GM23338 (cell line): ENCODE measurements at regions not wholly inside any gene's neighbourhood (a gene's known extent, or its start where the extent isn't known, plus 50 kb on each side); places are given as distances from the start of the nearest gene placed in this dataset.

Experiments
- ATAC-seq: fragments of 200-7000 bp; cut with Tn5 transposase; 3 replicates; pipeline ENCODE4 v1.9.1; 2020
- DNase-seq: peaks from one replicate; pipeline ENCODE4 v3.0.0-alpha.2; 2015; ENCODE audit warnings: low spot score
- H2AFZ ChIP-seq: fragments of 200-600 bp; sonication (generic); 2 replicates; pipeline ENCODE4 v1.8.0; 2016; ENCODE audit warnings: antibody characterized with exemption, mild to moderate bottlenecking, moderate library complexity
- H3F3A ChIP-seq: fragments of 200-600 bp; sonication (generic); replicated peaks from 2 replicates; pipeline ENCODE4 v1.8.0; 2017; ENCODE audit warnings: antibody characterized with exemption, mixed run types, low read depth
- H3K27ac ChIP-seq: fragments of 200-600 bp; sonication (generic); 2 replicates; pipeline ENCODE4 v1.6.1; 2016; ENCODE audit warnings: low read depth
- H3K27me3 ChIP-seq: fragments of 200-600 bp; sonication (generic); 2 replicates; pipeline ENCODE4 v1.8.0; 2016; ENCODE audit warnings: mild to moderate bottlenecking, mixed run types, moderate library complexity; ENCODE audit not compliant: insufficient read depth
- H3K36me3 ChIP-seq: fragments of 200-600 bp; sonication (generic); 2 replicates; pipeline ENCODE4 v1.8.0; 2016; ENCODE audit warnings: mild to moderate bottlenecking; ENCODE audit not compliant: insufficient read depth
- H3K4me1 ChIP-seq: fragments of 200-600 bp; sonication (generic); 2 replicates; pipeline ENCODE4 v1.8.0; 2016; ENCODE audit warnings: mild to moderate bottlenecking, moderate library complexity; ENCODE audit not compliant: insufficient read depth
- H3K4me2 ChIP-seq: fragments of 200-600 bp; sonication (generic); 2 replicates; pipeline ENCODE4 v1.7.1; 2017; ENCODE audit warnings: mixed run types
- H3K4me3 ChIP-seq: fragments of 200-600 bp; sonication (generic); 2 replicates; pipeline ENCODE4 v1.6.1; 2016; ENCODE audit warnings: mixed run types
- H3K79me2 ChIP-seq: fragments of 200-600 bp; sonication (generic); replicated peaks from 2 replicates; pipeline ENCODE4 v1.8.0; 2017; ENCODE audit warnings: mild to moderate bottlenecking; ENCODE audit not compliant: insufficient read depth
- H3K9me2 ChIP-seq: fragments of 200-600 bp; sonication (generic); 2 replicates; pipeline ENCODE4 v1.8.0; 2017; ENCODE audit not compliant: insufficient read depth
- H4K20me1 ChIP-seq: fragments of 200-600 bp; sonication (generic); replicated peaks from 2 replicates; pipeline ENCODE4 v1.8.0; 2017; ENCODE audit warnings: mild to moderate bottlenecking; ENCODE audit not compliant: insufficient read depth
- H3K27ac Mint-ChIP-seq: 2 replicates; pipeline ENCODE4 v1.8.0; 2020; ENCODE audit warnings: inconsistent platforms, mild to moderate bottlenecking, moderate library complexity, mixed read lengths
- H3K27me3 Mint-ChIP-seq: 3 replicates; pipeline ENCODE4 v1.8.0; 2022; ENCODE audit warnings: low read depth, mild to moderate bottlenecking, moderate library complexity, mixed read lengths, inconsistent platforms; ENCODE audit not compliant: insufficient read depth, poor library complexity
- H3K36me3 Mint-ChIP-seq: 3 replicates; pipeline ENCODE4 v1.8.0; 2021; ENCODE audit warnings: low read depth, mild to moderate bottlenecking, inconsistent platforms, moderate library complexity, mixed read lengths
- H3K4me1 Mint-ChIP-seq: 3 replicates; pipeline ENCODE4 v1.8.0; 2020; ENCODE audit warnings: mild to moderate bottlenecking, inconsistent platforms, mixed read lengths
- H3K4me3 Mint-ChIP-seq: 3 replicates; pipeline ENCODE4 v1.8.0; 2021; ENCODE audit warnings: moderate library complexity, mild to moderate bottlenecking, inconsistent platforms, mixed read lengths
- H3K9me3 Mint-ChIP-seq: 3 replicates; pipeline ENCODE4 v1.8.0; 2020; ENCODE audit warnings: moderate library complexity, mild to moderate bottlenecking, inconsistent platforms, mixed read lengths
- CREB1 ChIP-seq: fragments of 250-450 bp; sonication (Bioruptor Pico); IDR thresholded peaks from 2 replicates; pipeline ENCODE4 v1.5.0; 2020; ENCODE audit warnings: low read depth, mild to moderate bottlenecking, moderate library complexity
- CTCF ChIP-seq, 2 experiments: fragments of 200-600 bp in 1 of 2; sonication (generic) in 1 of 2; conservative IDR thresholded peaks; 2 replicates each; pipeline versions ENCODE4 v1.5.1 to v1.6.1; 2016 to 2017; ENCODE audit warnings: antibody characterized with exemption in 2 of 2, low read depth in 2 of 2, mild to moderate bottlenecking in 2 of 2, moderate library complexity in 1 of 2
- ETS1 ChIP-seq: IDR thresholded peaks from 2 replicates; pipeline ENCODE4 v1.6.1; 2016; ENCODE audit warnings: antibody characterized with exemption
- EZH2phosphoT487 ChIP-seq: fragments of 200-600 bp; sonication (generic); IDR thresholded peaks from one replicate; pipeline ENCODE4 v1.8.1; 2018; ENCODE audit warnings: antibody characterized with exemption; ENCODE audit not compliant: unreplicated experiment
- JUNB ChIP-seq: IDR thresholded peaks from one replicate; pipeline ENCODE4 v1.6.1; 2016; ENCODE audit warnings: antibody characterized with exemption; ENCODE audit not compliant: unreplicated experiment
- NANOG ChIP-seq: IDR thresholded peaks from 2 replicates; pipeline ENCODE4 v1.6.1; 2016; ENCODE audit warnings: antibody characterized with exemption, borderline replicate concordance
- POLR2AphosphoS5 ChIP-seq: IDR thresholded peaks from 2 replicates; pipeline ENCODE4 v1.6.1; 2016; ENCODE audit warnings: antibody characterized with exemption, low read depth
- REST ChIP-seq: IDR thresholded peaks from one replicate; pipeline ENCODE4 v1.6.1; 2018; ENCODE audit warnings: antibody characterized with exemption; ENCODE audit not compliant: unreplicated experiment
- STAT1 ChIP-seq: IDR thresholded peaks from one replicate; pipeline ENCODE4 v1.6.1; 2016; ENCODE audit warnings: antibody characterized with exemption; ENCODE audit not compliant: unreplicated experiment
- ZNF114 ChIP-seq: fragments of 250-450 bp; sonication (Bioruptor Pico); IDR thresholded peaks from 2 replicates; pipeline ENCODE4 v1.5.0; 2020; ENCODE audit warnings: mild to moderate bottlenecking, moderate library complexity
- ZNF331 ChIP-seq: fragments of 250-450 bp; sonication (Bioruptor Pico); IDR thresholded peaks from 2 replicates; pipeline ENCODE4 v1.5.0; 2020; ENCODE audit warnings: low read depth, mild to moderate bottlenecking, moderate library complexity

GRCh38 chr7:85714043-85714578 lies 527.3 kb upstream of the SEMA3D start:
- H3K4me2 ChIP-seq, result no peak overlapping the region
- H3K4me1 Mint-ChIP-seq, result no peaks in the 10 kb centered on the region
- no peak overlapping the region for H2AFZ ChIP-seq
- no peak overlapping the region for H3K4me3 ChIP-seq
- TF ChIP-seq REST (no peak), CREB1 (CRISPR knock-in tag) (no peak), ETS1 (no peak), ZNF331 (no peak)
- H3K27me3 ChIP-seq, result no peaks in the 10 kb centered on the region
- ATAC-seq, result no peak
- H3K9me3 Mint-ChIP-seq, result no peaks in the 10 kb centered on the region
- no peak overlapping the region for H3K27ac Mint-ChIP-seq
- no peak overlapping the region for H3K27ac ChIP-seq
- H3K4me1 ChIP-seq, result no peaks in the 10 kb centered on the region
- no peaks in the 10 kb centered on the region for H3K79me2 ChIP-seq
- no peaks in the 10 kb centered on the region for H3K9me2 ChIP-seq
- no peaks in the 10 kb centered on the region for H3K36me3 Mint-ChIP-seq
- no peaks in the 10 kb centered on the region for H3K27me3 Mint-ChIP-seq
- DNase-seq, result no peak
- H3F3A ChIP-seq, result no peaks in the 10 kb centered on the region
- H3K36me3 ChIP-seq, result no peaks in the 10 kb centered on the region
- H4K20me1 ChIP-seq, result no peaks in the 10 kb centered on the region
- H3K4me3 Mint-ChIP-seq, result no peak overlapping the region

GRCh38 chr7:85713171-85713570 lies 526.3 kb upstream of the SEMA3D start:
- H4K20me1 ChIP-seq, result no peaks in the 10 kb centered on the region
- Mint-ChIP-seq H3K9me3 (no peaks in the 10 kb centered on the region), H3K4me1 (no peaks in the 10 kb centered on the region), H3K27ac (no peak overlapping the region), H3K4me3 (no peak overlapping the region), H3K27me3 (no peaks in the 10 kb centered on the region), H3K36me3 (no peaks in the 10 kb centered on the region)
- no peak for DNase-seq
- no peaks in the 10 kb centered on the region for H3K79me2 ChIP-seq
- H3K4me2 ChIP-seq, result no peak overlapping the region
- ATAC-seq, result no peak
- H3K27me3 ChIP-seq, result no peaks in the 10 kb centered on the region
- no peaks in the 10 kb centered on the region for H3K9me2 ChIP-seq
- no peak overlapping the region for H3K27ac ChIP-seq
- H3K4me1 ChIP-seq, result no peaks in the 10 kb centered on the region
- H2AFZ ChIP-seq, result no peak overlapping the region
- H3K4me3 ChIP-seq, result no peak overlapping the region
- H3K36me3 ChIP-seq, result no peaks in the 10 kb centered on the region
- no peaks in the 10 kb centered on the region for H3F3A ChIP-seq
- TF ChIP-seq EZH2phosphoT487, result no peak
- TF ChIP-seq REST, result no peak
- no peak for TF ChIP-seq ETS1
- TF ChIP-seq ZNF114 (CRISPR knock-in tag), result no peak
- TF ChIP-seq CTCF (conservative IDR thresholded peaks at IDR 0.05; ENCODE audit: low read depth in 2 of 2), result no peak
- TF ChIP-seq STAT1, result no peak
- TF ChIP-seq JUNB, result no peak
- TF ChIP-seq CREB1 (CRISPR knock-in tag), result no peak
- TF ChIP-seq POLR2AphosphoS5, result no peak
- no peak for TF ChIP-seq ZNF331
- no peak for TF ChIP-seq NANOG
